GM12873 (cell line): ENCODE measurements at regions not wholly inside any gene's neighbourhood (a gene's known extent, or its start where the extent isn't known, plus 50 kb on each side); places are given as distances from the start of the nearest gene placed in this dataset.

Experiments used
- TF ChIP-seq, protein P1 (sequence below): IDR thresholded peaks from 2 replicates; pipeline ENCODE4 v1.5.1; 2012; ENCODE audit warnings: low read depth, mild to moderate bottlenecking, moderate library complexity, low read length, control low read depth; ENCODE audit not compliant: insufficient read depth; ENCODE audit errors: missing control alignments

- TF ChIP-seq, protein P1, sequence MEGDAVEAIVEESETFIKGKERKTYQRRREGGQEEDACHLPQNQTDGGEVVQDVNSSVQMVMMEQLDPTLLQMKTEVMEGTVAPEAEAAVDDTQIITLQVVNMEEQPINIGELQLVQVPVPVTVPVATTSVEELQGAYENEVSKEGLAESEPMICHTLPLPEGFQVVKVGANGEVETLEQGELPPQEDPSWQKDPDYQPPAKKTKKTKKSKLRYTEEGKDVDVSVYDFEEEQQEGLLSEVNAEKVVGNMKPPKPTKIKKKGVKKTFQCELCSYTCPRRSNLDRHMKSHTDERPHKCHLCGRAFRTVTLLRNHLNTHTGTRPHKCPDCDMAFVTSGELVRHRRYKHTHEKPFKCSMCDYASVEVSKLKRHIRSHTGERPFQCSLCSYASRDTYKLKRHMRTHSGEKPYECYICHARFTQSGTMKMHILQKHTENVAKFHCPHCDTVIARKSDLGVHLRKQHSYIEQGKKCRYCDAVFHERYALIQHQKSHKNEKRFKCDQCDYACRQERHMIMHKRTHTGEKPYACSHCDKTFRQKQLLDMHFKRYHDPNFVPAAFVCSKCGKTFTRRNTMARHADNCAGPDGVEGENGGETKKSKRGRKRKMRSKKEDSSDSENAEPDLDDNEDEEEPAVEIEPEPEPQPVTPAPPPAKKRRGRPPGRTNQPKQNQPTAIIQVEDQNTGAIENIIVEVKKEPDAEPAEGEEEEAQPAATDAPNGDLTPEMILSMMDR, result no peak
Measured at GRCh38 chr14:29494312-29494711, 433.3 kb downstream of the PRKD1 start.

GRCh38 chr14:29503903-29504302 lies 423.7 kb downstream of the PRKD1 start:
- TF ChIP-seq, protein P1, result no peak

GRCh38 chr14:29518335-29518734 lies 409.3 kb downstream of the PRKD1 start:
- TF ChIP-seq, protein P1, result no peak

GRCh38 chr14:29521526-29522137 lies 406.0 kb downstream of the PRKD1 start:
- TF ChIP-seq, protein P1, result peak; percentile 19
